Stomach (tissue), 4 donors: ENCODE measurements at regions not wholly inside any gene's neighbourhood (a gene's known extent, or its start where the extent isn't known, plus 50 kb on each side); places are given as distances from the start of the nearest gene placed in this dataset.

Experiments
- POLR2A ChIP-seq, 4 donors: fragments of 450-650 bp; IDR thresholded peaks; one replicate each; pipeline ENCODE4 v1.6.1; 2016; ENCODE audit warnings: antibody characterized with exemption in 4 of 4, control low read depth in 2 of 4, mild to moderate bottlenecking in 1 of 4, moderate library complexity in 1 of 4
- TF ChIP-seq, protein P1 (sequence below), 7 experiments: fragments of 450-650 bp in 4 of 7; fragments of 200-600 bp in 3 of 7; sonication (generic) in 3 of 7; IDR thresholded peaks; one replicate each; pipeline ENCODE4 v1.5.1; 2016 to 2019; ENCODE audit warnings: antibody characterized with exemption in 7 of 7, control low read depth in 2 of 7, mild to moderate bottlenecking in 1 of 7

DNA sequence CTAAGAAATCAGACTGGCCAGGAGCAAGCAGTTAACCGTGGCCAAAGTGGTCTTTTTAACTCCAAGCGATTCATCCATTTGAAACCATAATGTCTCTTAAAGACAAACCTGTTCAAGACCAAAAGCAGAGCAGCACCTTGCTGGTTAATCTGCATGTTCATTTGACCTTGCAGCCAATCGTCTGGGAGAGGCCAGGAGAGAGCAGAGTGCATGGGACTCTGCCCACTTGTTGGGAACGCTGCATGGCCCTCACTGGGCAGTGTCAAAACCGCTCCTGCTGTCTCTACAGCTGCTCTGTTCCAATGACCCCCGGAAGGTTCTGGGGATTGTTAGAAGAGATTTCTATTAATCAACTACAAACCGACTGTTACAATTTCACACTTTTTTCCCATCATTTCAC, 79.6 kb downstream of the OLIG3 start:
- no peak for TF ChIP-seq POLR2A (IDR thresholded peaks at IDR 0.05)
- TF ChIP-seq, protein P1, sequence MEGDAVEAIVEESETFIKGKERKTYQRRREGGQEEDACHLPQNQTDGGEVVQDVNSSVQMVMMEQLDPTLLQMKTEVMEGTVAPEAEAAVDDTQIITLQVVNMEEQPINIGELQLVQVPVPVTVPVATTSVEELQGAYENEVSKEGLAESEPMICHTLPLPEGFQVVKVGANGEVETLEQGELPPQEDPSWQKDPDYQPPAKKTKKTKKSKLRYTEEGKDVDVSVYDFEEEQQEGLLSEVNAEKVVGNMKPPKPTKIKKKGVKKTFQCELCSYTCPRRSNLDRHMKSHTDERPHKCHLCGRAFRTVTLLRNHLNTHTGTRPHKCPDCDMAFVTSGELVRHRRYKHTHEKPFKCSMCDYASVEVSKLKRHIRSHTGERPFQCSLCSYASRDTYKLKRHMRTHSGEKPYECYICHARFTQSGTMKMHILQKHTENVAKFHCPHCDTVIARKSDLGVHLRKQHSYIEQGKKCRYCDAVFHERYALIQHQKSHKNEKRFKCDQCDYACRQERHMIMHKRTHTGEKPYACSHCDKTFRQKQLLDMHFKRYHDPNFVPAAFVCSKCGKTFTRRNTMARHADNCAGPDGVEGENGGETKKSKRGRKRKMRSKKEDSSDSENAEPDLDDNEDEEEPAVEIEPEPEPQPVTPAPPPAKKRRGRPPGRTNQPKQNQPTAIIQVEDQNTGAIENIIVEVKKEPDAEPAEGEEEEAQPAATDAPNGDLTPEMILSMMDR (IDR thresholded peaks at IDR 0.05), result no peak
